ENCODE measurements at regions not wholly inside any gene's neighbourhood (a gene's known extent, or its start where the extent isn't known, plus 50 kb on each side); places are given as distances from the start of the nearest gene placed in this dataset.
"Not testable (repeated sequence)": the region's sequence is repeated elsewhere in the genome, so short reads cannot be mapped to it uniquely, and the experiment has no call there.

DNA sequence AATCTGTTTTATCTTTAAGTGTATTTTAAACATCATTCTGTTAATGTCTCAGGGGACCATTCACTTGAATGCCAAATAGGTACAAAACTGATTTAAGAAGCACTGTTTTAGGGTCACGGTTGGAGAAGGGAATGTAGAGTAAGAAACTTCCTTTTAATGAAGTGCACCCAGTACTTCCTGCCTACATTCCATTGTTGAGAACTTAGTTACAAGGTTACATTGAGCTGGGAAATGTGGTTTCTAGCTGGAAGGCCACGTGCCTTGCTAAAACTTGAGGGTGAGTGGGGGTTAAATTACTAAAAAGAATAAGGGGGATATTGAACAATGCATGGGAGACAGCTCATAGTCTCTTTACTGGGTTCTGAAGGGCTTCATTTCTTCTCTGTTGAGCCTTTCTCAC lies 78.3 kb upstream of the TBC1D5 start:
- DNase-seq: no peak

DNA sequence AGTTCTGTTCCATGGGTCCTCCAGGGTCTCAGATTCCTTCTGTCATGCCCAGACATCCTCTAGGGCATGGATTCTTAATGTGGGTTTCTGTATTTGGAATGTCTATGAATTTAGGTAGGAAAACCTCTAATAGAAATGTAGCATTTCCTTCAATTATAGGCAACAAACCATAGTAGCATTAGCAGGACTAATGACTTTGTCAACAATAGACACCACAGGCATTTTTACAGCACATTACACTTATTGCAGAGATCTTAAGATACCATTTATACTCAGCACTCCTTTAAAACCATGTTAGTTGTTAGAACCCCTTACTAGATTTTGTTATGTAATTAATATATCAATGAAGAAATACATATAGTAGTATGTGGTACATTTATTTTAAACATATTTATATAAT lies 77.8 kb upstream of the TBC1D5 start:
- no peak for DNase-seq

DNA sequence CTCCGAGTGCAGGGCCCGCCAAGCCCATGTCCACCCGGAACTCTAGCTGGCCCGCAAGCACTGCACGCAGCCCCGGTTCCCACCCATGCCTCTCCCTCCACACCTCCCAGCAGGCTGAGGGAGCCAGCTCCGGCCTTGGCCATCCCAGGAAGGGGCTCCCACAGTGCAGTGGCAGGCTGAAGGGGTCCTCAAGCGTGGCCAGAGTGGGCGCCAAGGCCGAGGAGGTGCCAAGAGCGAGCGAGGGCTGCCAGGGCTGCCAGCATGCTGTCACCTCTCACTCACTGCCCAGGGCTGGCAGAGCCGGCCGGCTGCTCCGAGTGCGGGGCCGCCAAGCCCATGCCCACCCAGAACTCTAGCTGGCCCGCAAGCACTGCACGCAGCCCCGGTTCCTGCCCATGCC lies 75.5 kb upstream of the TBC1D5 start:
- not testable (repeated sequence) for DNase-seq

DNA sequence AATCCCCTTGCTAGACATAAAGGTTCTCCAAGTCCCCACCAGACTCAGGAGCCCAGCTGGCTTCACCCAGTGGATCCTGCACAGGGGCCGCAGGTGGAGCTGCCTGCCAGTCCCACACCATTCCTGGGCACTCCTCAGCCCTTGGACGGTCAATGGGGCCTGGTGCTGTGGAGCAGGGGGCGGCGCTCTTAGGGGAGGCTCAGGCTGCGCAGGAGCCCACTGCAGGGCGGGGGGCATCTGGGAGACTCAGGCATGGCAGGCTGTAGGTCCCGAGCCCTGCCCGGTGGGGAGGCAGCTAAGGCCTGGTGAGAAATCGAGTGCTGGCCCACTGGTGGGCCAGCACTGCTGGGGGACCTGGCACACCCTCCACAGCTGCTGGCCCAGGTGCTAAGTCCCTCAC lies 75.1 kb upstream of the TBC1D5 start:
- DNase-seq: no peak

DNA sequence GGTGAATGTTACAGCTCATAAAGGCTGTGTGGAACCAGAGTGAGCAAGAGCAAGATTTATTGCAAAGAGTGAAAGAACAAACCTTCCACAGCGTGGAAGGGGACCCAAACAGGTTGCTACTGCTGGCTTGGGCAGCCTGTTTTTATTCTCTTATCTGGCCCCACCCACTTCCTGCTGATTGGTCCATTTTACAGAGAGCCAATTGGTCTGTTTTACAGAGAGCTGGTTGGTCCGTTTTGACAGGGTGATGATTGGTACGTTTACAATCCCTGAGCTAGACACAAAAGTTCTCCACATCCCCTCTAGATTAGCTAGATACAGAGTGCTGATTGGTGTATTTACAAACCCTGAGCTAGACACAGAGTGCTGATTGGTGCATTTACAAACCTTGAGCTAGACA lies 74.4 kb upstream of the TBC1D5 start:
- not testable (repeated sequence) for DNase-seq

DNA sequence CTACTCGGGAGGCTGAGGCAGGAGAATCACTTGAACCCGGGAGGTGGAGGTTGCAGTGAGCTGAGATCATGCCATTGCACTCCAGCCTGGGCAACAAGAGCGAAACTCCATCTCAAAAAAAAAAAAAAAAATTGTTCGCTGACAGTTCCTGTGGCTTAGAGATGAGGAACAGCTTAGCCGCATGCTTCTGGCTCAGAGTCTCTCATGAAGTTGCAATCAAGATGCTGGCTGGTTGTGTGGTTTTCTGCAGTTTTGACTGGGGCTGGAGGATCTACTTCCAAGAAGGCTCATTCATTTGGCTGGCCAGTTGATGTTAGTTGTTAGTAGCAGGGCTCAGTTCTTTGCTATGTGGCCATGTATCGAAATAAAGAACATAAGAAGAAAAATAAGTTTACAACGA lies 69.9 kb upstream of the TBC1D5 start:
- DNase-seq: not testable (repeated sequence)

DNA sequence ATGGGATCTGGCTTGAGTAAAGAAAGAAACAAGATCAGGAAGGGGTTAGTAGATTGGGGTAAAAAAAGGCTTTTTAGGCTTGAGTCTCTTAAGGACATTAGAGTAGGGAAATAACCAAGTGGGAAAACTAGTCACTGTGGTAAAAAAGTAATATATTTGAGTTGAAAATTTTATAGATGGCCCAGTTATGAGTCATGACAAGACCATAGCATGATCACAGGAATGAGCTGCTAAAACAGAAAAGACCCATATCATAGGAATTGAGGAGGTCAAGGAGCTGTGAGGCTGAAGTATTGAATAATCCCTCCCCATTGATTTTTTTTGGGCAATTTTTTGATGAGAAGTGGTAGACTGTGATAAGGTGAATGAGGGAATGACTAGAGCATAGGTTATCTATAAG lies 69.2 kb upstream of the TBC1D5 start:
- DNase-seq: no peak

DNA sequence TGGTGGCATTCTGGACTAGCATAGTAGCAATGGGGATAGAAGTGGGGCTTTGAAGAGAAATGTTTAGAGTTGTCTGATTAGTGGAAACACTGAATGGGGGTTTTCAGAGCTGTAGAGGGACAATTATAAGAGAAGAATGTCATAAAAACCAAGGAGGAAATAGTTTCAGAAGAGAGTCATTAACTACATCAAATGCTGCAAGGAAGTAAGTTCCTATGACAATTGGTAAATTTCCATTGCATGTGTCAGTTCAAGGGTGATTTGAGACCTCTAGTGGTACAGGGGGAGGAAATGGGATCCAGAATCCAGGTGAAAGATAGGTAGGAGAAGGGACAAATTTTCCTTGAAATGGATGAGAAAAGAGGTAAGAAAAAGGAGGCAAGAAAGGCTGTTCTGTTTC lies 68.3 kb upstream of the TBC1D5 start:
- no peak for DNase-seq

DNA sequence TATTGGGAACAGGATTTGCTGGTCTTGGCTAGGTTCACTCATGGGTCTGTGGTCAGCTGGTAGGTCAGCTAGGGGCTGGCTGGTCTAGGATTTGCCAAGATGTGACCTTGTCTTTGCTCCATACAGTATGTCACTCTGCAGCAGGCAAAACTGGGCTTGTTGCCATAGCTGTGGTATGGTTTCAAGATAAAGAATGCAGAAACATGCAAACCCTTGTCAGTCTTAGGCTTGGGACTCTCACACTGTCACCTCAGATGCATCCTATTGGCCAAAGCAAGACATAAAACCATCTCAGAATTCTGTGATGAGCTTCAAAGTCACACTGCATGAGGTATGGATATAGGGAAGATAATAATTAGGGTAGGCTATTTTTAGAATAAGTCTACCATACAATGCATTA lies 66.6 kb upstream of the TBC1D5 start:
- DNase-seq: no peak

DNA sequence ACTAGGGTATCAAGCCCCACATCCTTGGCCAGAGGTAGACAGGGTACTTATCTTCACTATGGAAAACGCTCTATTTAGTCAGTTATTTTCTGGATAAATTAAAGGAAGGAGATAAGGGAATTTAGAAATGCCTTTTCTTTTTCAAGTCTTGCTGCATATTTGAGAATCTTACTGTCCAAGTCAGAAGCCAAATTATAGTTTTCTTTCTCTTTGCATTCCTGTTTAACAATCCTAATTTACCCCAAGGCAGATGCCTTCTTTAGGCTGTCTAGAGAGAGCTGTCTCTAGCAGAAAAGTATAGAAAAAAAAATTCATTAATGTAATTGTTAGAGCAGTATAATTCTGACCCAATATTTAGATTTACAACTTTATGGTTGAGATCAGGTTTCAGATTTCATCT lies 64.4 kb upstream of the TBC1D5 start:
- no peak for DNase-seq

DNA sequence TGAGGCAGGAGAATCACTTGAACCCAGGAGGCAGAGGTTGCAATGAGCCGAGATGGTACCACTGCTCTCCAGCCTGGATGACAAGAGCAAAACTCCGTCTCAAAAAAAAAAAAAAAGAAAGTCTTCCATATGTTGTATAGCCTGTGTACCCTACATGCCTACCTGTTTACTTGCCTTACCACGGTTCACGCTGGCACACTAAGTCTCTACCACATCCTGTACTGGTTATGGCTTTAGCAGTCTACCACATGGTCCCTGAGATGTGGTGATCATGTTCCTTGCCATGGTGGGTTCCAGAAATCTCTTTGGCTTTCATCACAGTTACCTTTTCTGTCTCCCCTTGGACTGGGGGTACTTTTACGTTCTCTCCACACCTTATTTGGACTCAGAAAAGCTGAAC lies 63.8 kb upstream of the TBC1D5 start:
- no peak for DNase-seq

DNA sequence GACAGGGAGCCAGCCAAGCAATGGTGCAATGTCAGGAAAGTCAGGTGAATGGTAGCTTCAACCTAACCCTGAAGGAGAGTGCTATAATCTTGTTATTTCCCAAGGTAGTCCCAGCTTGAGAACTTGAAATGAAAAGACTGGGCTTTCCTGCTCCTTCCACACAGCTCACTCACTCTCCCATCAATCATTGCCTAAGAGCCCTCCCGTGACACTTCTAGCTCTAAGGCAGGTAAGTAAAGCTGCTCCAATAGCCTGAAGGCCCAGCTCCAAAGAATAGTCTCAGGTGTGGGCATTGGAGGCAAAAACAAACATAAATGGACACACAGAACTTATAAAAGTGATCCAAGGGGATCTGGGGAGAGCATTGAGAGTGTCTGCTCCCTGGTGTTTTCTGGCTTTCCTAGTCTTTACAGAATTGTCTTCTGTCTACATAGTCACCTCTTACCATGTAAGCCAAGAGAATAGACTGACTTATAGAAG lies 63.1 kb upstream of the TBC1D5 start:
- no peak for DNase-seq

DNA sequence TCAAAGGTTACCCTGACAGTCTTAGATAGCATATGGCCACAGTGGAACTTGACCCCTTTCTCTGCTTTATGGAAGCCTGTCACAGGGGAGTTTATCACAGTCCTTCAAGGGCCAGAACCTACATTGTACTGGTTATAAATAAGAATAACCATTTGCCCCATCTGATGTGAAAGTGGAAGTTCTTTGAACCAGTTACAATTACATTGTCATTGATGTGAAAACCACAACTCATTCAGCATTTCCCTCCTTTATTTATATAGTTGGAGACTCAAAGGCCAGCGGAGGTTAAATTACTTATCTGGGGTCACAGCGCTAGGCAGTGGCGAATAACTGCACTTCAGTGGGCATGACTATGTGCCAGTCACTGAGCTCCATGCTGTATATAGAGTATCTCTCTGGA lies 60.5 kb upstream of the TBC1D5 start:
- no peak for DNase-seq

DNA sequence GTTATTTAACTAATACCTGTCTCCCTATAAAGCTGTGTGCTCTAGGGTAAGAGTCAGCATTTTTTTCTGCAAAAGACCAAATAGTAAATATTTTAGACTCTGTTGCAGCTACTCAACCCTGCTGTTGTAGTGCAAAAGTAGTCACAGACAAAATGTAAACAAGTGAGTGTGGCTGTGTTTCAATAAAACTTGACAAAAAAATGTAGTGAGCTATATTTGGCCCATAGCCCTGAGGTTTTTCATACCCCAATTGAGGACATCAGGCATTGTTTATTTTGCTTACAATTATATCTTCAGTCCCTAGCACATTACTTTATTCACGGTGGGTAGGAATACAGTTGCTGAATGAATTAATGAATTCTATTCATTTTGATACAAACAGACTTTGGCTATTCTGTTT lies 58.7 kb upstream of the TBC1D5 start:
- no peak for DNase-seq

DNA sequence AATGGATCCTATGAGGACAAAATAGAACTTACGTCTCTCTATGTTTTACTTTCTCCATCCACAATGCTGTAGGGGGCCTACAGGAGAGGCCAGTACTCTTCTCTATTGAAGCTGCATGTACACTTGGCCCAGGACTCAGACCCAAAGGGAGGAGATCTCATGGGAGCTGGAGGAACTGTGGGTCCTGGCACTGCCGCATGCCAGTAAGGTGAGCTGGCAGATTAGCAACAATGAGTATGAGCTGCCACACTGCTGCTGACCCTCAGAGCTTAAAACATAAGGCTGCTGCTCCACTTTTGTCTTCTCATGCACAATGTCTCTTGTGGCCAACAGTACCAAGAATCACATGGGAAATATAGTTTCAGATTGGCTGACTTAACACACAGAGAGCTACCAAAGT lies 57.8 kb upstream of the TBC1D5 start:
- no peak for DNase-seq

DNA sequence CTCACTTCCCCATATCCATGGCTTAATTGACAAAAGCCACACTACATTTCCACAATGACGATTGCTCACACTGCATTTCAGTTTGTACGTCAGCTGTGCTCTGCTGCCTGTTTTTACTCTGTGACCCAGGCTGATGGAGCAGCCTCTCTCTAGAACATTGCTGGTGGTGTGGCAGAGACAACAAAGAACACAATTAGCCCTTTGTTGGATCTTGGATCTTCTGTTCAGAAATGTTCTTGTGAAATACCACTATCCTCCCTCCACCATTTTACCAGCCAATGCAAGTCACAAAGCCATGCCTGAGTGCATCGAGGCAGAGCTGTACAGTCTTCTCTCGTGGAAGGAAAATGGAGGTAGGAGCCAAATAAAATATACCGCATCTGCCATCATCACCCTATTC lies 56.9 kb upstream of the TBC1D5 start:
- DNase-seq: no peak

DNA sequence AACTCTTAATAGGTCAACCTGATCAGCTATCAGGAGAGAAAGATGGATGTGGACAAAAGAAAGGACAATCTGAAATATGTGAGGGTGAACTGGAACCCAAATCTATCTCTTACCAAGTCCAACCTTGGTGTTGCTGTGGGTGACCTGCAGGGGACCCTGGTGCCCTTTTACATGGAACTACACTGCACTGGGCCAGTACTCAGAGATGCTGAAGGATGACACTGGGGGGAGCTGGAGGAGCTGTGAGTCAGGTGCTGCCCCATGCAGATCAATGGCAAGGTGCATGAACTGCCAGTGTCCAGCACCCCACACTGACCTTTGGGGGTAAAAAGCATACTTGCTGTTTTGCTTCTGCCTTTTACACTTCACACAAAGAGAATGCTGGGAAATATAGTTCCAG lies 55.6 kb upstream of the TBC1D5 start:
- no peak for DNase-seq

DNA sequence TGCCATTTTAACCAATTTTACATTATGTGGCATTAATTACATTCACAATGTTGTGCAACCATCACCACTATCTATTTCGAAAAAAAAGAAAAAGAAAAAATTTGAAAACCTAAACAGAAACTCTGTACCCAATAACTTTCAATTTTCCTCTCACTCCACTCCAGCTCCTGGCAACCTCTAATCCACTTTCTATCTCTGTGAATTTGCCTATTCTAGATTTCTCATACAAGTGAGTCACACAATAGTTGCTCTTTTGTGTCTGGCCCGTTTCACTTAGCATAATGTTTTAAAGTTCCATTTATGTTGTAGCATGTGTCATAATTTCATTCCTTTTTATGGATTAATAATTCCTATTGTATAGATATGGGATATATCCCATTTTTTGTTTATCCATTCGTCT lies 53.3 kb upstream of the TBC1D5 start:
- DNase-seq: no peak

DNA sequence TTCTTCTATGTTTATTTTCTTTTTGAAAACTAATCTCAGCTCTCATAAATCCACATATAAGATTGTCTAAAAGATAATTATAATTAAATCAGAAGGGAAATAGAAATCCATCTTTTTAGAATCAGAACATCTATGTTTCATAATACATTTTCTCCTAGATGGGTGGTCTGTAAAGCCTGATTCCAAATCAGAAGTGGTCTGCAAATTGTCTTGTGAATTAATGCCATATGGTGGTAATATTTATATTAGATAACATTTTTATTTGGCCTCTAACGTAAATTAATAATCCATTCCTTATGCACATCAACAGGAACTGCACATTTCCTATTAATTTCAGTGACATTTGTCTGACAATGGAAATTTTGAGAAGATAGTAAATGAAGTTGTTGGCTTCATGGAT lies 52.8 kb upstream of the TBC1D5 start:
- DNase-seq: no peak

DNA sequence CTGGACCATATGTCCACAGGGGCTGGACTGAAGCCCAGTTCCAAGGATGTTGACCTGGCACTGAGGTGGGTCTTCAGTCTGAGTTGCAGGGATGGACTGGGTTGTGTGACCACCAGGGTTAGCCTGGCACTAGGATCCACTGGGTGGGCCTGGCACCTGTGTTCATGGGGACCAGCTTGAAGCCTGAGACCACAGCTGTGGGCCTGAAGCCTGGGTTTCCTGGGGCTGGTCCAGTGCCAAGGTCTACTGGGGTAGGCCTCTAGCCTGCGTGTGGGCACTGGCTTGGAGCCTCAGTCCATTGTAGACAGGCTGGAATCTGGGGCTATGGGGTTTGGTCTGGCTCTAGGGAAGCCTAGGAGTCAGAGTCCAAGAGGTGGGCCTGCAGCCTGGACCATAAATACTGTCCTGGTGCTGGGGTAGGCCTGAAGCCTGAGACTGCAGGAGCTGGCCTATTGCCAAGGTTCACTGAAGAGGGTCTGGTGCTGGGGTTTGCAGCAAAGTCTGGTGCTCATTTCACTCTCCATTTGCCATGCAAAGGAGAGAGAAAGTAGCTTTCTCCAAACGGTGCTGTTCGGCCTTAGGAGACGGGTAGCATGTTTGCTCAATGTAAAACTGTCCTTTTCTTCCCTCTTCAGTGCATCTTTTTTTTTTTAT lies 51.2 kb upstream of the TBC1D5 start:
- no peak for DNase-seq

Measured in DMS 273 treated with DMSO at 0.1 percent for 48 hours (cell line).